ENCODE measurements at regions not wholly inside any gene's neighbourhood (a gene's known extent, or its start where the extent isn't known, plus 50 kb on each side); places are given as distances from the start of the nearest gene placed in this dataset.

DNA sequence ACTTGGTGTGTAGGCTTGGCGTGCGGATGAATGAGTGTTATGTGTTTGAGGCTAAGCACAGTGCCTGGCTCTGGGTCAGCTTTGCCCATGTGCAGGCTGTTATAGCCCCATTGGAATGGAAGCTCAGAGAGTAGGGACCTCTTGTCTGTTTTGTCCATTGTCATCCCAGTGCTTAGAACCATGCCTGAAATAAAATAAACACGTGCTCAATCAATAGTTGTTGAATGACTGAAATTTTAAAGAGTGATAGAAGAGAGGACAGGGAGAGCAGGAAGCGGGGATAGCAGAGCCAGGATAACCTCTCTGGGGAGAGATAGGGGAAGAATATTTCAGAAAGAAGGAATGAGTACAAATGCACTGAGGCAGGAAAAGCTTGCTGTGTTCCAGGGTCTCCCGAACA is 263.9 kb downstream of the HIVEP2 start:
- DNase-seq = no peak

- DNase-seq = no peak
These were observed 262.0 kb downstream of the HIVEP2 start for GRCh38 chr6:142682985-142683384.

- no peak for DNase-seq
These were observed 261.2 kb downstream of the HIVEP2 start for GRCh38 chr6:142683714-142684141.

- DNase-seq = no peak
These were observed 260.6 kb downstream of the HIVEP2 start for GRCh38 chr6:142684371-142684770.

GRCh38 chr6:142685852-142686506 is 259.0 kb downstream of the HIVEP2 start:
- DNase-seq = no peak

- no peak for DNase-seq
These were observed 258.5 kb downstream of the HIVEP2 start for GRCh38 chr6:142686507-142686887.

DNA sequence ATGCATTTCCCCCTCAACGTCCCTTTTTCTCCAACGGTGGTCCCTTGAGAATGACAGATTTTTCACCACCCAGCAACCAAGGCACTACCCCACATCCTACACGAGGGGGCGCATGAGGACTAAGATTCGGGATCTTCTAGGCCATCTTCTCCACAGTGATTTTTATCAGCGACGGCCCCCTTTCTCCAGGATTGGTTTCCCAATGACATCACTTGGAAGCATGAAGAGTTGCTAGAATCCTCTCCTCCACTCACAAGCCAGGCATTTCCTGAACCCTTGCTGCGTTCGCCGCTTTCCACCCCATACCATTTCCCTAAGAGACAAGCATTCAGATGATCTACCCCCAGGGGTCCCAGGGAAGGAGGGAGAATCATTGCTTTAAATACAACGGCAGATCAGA is 252.0 kb downstream of the HIVEP2 start:
- DNase-seq = peak; percentile 82

- DNase-seq = no peak
These were observed 251.5 kb downstream of the HIVEP2 start for GRCh38 chr6:142693441-142693840.

- no peak for DNase-seq
These were observed 250.9 kb downstream of the HIVEP2 start for GRCh38 chr6:142694054-142694453.

DNA sequence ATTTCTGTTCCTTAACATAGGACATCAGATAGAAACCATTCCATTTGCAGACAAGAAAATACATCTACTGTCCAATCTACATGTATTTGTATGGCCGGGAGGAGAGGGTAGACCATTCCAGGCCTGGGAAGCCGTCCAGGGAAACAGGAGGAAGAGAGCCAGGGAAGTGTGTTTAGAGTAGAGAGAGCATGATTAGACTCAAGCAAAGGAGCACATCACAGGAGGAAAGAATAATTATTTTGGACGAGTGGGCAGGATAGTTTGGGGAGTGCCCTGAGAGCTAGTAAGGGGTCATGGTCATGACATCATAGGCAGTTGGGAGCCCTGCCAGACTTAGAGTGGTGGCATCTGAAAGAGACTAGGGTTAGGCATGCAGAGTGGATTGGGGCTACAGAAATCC is 250.0 kb downstream of the HIVEP2 start:
- DNase-seq = peak; percentile 91

GRCh38 chr6:142696123-142697000 is 248.6 kb downstream of the HIVEP2 start:
- DNase-seq = no peak

DNA sequence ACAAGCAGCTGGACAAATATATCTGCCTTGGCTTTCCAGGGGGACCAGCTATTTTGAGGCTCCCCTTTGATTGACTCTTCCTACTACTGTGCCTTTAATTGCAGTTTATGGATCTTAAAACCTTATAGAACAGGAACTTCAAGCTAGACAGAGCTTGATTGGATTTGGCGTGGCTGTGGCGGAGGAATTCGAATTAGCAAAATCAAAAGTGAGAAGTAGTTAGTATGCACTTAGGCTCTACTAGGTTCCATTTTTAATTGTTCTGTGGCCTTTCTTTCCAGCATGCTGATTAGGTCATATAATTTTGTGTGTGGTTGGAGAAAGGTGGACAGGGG is 248.0 kb downstream of the HIVEP2 start:
- DNase-seq = no peak

DNA sequence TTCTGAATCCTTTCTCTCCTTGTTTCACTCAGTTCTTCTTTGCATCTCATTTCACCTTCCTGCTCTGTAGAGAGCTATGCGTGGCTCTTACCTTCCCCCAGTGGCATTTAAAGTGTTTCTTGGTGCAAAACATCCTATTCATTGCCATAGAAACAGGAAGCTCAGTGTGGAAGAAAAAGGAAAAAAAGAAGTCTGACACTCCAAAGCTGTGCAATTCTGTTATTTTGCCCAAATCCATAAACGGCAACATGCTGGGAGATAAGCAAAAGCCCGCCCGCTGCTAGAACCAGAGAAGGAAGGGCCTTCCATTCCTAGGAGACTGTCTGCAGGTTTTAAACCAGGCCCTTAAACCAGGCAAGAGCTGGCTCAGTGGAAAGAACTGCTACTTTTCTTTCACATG is 247.1 kb downstream of the HIVEP2 start:
- no peak for DNase-seq

GRCh38 chr6:142698751-142699150 is 246.2 kb downstream of the HIVEP2 start:
- no peak for DNase-seq

DNA sequence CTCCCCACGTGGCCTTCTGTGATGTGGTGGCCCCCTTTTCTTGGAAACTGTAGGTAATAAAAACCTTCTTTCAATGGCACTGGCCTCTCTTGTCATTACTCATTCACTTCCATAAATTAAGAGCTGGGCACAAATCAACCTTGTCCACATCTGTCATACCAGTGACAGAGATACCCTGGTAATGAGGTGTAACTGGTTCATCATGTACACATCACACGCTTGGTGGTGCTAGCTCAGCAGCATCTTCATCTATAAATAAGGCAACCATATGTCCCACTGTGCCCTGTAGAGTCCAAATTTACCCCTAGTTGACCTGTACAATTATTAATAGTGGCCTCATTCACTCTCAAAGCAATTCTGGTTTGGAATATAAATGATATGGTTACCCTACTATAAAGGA is 245.6 kb downstream of the HIVEP2 start:
- DNase-seq = no peak

- no peak for DNase-seq
These were observed 244.9 kb downstream of the HIVEP2 start for GRCh38 chr6:142700032-142700431.

- no peak for DNase-seq
These were observed 244.2 kb downstream of the HIVEP2 start for GRCh38 chr6:142700671-142701312.
